ENCODE measurements at regions not wholly inside any gene's neighbourhood (a gene's known extent, or its start where the extent isn't known, plus 50 kb on each side); places are given as distances from the start of the nearest gene placed in this dataset.
"Not testable (repeated sequence)": the region's sequence is repeated elsewhere in the genome, so short reads cannot be mapped to it uniquely, and the experiment has no call there.

DNA sequence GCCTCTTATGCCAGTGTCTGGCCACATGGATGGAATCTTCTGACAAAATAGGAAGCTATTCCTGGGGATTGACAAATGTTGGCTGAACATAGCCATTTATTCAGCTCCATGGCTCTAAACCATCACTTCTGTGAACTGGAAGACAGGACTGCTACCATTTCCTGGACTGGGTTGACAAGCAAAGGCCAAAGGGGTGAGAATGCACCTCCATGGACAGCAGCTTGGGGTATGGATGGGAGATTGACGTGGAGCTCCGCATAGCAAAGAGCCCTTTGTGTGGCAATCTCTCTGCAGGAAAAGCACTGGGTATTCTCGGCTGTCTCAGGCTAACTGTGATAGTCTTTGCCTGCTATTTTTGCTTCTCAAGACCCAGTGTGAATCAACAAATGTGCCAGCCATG is 223.0 kb upstream of the EGLN3 start:
- no peak for DNase-seq (ENCODE audit: low spot score)

DNA sequence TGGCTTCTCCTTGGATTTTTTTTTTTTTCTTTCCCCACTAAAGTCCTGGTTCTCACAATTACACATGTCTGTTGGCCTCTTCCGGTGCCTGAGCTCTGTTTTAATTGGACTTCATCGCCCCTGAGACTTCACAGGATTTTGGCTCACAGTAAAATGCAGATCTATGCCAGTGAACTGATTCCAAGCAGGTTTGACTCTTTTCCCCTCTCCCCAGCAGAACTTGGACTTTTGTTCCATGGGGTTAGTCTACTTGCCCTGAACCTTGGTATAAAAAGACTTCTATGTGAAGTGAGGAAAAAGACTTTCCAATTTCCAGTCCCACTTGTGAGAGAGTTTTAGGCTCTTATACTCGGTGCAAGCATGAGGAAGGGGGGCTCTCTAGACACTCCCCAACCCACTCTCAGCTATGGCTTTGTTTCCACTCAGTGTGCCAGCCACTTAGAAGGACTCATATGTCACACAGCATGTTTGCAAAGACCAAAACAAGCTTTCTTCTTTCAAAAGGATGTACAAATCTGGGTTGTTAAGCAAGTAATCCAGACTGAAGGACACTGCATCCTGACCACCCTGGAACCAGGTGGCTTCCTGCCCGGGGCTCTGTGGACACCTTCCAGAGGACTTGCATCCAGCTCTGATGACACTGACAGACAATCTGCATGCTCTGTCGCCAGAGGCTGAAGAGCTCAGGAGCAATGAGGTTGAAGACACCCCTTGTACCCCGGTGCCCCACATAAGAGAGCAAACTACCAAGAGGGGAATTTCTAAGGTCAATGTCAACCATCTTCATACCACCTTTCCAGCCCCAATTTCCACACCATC is 221.9 kb upstream of the EGLN3 start:
- no peak for DNase-seq (ENCODE audit: low spot score)

DNA sequence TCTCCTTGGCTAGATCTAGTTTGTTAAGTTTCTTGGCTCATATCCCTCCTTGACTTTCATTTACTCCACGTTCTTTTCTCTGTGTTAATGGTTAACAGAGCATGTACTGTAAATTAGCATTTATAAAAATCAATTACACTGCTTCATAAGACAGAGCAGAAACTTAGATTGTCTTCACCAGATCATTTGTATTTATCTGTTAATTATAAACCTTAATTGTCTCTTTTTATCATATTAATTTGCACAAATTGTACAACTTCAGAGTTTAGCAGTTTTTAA is 221.2 kb upstream of the EGLN3 start:
- no peak for DNase-seq (ENCODE audit: low spot score)

DNA sequence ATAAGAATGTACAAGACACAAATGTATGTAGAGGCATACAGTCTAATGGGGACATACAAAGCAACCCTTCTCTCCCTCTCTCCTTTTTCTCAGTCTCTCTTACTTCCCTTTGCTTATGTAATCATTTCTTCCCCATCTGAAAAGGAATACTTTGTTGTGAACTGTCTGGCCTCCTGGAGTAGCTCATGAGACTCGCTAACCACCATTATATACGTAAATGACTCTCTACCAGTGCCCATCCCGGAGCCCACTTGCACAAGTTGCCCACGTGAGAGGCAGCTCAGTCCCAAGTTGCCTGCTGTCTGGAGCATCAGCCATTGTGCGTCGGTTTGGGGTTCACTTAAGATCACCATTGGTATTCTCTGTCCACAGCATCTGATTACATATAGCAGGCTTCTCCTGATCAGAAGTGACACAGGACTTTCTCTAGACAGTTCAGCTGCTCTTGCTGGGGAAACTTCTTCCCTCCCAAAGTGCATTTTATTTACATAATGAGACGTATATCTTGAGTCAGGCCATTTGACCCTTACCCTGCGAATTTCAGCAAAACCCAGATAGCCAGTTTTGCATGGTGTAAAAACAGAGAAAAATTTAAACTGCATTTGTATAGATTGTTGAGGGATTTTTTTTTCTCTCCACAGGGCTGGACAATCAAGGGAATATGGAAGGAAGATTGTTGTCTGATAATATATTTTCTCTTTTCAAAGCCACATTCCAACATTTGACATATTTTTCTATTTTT is 220.7 kb upstream of the EGLN3 start:
- DNase-seq (ENCODE audit: low spot score), result no peak

DNA sequence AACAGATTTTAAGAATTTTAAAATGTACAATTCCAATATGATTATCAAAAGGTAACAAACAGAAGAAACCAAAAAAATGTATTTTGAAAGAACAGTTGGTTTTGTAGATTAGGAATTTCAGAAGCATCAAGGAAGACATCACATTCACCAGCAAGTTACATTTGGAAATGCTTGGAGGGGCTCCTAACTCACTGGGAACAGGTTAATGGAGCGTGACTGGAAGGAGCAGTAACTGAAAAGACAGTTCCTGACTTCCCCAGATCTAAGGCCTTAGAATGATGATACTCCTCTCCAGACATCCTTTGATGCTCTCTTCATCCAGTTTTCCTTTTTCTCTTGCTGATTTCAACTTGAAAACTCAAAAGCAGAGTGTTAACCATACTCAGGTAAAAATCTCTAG is 220.0 kb upstream of the EGLN3 start:
- DNase-seq (ENCODE audit: low spot score), result no peak

DNA sequence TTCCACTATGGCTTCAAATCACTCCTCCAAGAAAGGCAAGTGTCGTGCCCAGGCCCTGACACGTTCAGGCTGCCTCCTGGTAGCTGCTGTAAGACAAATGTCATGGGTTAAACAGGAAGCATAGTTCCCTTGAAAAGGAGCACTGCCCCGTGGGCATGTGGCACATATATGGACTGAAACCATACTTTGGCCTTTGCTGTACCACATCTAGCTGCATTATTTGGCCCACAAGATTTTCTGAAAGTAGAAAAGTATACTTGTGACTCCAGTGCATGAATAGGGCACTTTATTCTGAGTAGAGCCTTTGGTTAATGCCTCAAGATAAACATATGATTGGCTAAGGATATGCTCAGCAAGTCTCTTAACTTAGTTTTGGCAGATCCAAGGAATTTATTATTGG is 218.7 kb upstream of the EGLN3 start:
- no peak for DNase-seq (ENCODE audit: low spot score)

DNA sequence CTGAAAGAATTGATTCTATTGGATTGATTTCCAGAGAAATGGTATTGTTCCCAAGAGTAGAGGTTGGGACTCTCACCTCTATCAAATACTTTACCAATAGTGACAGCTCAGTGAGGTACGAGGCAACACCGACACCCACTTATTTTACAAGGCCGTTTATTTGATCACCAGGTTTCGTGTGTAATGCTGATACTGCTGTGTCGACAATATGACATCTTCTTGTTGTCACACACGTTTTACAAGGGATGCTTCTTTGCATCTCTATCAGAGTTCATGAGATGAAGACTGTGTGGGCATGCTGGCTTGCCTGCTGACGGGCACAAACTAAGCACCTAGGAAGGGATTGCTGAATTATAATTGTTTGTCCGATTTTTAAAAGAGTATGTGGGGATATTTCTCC is 217.8 kb upstream of the EGLN3 start:
- DNase-seq (ENCODE audit: low spot score), result no peak

DNA sequence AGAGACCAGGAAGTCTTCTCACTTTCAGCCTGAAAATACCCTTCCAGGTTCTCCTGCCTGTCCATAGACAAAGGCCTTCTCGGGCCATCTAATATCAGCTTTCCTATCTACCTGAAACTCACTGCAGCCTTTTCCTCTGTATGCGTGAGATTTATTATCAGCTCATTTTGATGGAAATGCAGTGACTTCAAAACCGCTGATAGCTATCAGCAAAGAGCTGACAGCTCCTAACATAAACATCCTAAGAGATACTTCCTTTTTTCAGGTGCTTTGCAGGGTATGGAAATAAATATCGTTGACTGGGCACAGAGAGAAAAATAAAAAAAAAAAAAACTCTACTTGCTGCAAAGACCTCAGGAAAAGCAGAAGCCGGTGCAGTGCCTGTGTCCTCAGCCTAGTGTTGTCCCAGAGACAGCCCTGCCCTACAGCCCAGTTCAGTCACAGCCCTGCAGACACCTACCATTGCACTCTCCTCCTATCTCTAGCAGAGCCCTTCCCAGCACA is 215.0 kb upstream of the EGLN3 start:
- DNase-seq (ENCODE audit: low spot score), result no peak

DNA sequence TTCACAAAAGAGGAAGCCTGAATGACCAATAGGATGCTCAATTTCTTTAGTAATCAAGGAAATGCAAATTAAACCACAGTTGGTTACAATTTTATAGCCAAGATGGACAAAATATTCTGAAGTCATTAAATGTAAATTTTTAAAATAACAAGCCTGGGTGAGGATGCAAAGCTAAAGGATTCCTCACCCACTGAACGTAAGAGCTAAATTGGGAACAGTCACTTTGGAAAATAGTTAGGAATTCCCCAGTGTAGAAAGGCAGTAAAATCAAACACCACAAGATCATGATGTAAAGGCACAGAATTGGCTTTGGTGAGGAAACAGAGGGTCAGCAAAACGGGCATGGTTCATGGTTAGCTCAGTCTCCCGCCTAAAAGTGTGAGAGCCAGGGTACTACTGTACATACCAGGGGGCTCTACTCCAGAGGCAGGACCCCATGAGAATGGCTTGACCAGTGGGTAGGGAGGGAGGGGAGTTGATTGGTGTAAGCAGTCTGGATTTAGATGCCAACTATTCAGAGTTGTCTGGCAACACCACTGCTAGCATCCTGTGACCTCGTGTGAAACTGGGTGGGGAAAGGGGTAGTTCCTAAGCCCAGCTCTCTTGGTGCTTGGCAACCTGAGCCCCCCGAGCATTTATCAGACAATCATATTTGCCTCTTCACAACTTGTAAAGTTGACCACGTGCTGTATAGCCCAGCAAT is 213.4 kb upstream of the EGLN3 start:
- DNase-seq (ENCODE audit: low spot score), result no peak

DNA sequence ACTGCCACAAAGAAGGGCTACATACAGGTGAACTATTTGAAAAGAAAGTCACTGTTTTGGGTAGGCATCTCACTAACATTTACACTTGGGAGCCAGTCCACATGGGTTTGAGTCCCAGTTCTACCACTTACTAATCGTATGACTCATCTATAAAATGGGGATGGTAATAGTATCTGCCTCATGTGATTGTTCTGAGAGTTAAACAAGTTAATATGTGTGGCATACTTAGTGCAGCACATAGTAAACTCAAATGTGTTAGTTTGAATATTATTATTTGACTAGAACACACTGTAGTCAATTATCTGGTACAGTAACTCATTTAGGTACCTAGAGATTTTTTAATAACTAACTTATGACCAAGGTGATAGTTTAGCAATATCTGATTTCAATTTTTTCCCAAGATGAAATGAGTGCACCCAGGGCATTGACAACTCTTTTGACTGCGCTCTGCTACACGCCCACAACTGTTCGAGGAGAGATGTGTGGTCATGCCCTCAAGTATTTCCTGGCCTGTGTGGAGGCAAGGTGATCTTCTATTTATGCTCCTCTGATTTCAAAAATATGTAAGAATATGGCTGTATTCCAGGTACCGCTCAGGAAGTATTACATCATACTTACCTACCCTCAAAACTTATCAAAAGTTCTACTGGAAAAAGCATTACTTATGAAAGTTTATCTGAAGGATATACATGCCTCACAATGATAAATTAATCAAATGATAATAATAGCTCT is 210.6 kb upstream of the EGLN3 start:
- DNase-seq (ENCODE audit: low spot score), result no peak

DNA sequence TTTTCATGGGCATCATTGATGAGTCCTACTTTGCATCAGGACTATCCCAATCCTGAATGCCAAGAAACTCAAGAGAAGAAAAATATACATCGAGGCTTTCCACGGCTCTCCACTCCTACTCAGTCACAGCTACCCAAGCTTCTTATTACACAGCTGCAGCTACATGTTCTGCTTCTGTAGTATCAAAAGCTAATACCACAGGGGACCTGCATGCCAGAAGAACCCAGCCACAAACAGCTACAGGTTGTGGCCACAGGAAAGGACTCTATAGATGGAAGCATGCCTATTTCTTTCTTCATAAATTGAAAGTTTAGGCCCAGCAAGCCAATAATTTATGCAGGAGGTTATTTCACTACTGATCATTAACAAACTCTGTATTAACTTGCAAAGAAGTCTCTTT is 209.7 kb upstream of the EGLN3 start:
- no peak for DNase-seq (ENCODE audit: low spot score)

DNA sequence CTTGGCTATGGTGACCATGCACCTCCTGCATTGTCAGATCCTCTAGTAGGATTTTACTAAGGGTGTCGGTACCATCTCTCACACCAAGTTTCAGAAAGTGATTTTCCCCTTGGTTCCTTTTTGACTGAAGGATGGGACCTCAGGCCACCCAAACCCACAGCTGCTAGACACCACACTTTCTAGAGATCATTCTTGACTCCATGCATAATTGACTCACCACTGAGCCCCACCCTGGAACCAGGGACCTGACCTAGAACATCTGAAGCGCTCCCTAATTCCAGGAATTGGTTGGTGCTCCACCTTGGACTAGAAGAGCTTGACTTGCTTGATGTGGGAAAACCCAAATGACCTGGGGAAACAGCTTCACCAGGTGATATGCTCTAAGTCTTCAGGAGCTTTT is 206.8 kb upstream of the EGLN3 start:
- DNase-seq (ENCODE audit: low spot score), result no peak

DNA sequence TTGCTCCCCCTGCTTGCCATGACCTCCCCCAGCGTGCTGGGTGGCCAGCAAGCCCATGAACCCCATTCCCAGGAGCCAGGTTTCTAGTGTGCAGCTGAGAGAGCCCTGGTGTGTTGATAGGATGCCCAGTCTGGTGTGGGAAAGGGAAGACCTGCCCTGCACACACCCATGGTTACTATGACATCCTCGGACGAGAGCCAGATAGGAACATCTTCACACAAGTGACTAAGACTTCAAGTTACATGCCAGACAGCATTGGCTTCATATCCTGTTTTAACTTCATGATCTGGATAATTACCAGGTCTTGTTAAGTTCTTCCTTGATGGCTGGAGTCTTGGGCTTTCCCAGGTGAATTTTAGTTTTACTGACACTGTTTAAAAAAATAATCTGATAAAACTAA is 196.6 kb upstream of the EGLN3 start:
- DNase-seq (ENCODE audit: low spot score), result no peak

DNA sequence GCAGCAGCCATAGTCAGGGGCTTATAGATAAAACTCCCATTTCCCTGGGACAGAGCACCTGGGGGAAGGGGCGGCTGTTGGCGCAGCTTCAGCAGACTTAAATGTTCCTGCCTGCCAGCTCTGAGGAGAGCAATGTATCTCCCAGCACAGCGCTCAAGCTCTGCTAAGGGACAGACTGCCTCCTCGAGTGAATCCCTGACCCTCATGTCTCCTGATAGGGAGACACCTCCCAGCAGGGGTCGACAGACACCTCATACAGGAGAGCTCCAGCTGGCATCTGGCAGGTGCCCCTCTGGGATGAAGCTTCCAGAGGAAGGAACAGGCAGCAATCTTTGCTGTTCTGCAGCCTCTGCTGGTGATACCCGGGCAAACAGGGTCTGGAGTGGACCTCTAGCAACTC is 189.3 kb upstream of the EGLN3 start:
- not testable (repeated sequence) for DNase-seq (ENCODE audit: low spot score)

DNA sequence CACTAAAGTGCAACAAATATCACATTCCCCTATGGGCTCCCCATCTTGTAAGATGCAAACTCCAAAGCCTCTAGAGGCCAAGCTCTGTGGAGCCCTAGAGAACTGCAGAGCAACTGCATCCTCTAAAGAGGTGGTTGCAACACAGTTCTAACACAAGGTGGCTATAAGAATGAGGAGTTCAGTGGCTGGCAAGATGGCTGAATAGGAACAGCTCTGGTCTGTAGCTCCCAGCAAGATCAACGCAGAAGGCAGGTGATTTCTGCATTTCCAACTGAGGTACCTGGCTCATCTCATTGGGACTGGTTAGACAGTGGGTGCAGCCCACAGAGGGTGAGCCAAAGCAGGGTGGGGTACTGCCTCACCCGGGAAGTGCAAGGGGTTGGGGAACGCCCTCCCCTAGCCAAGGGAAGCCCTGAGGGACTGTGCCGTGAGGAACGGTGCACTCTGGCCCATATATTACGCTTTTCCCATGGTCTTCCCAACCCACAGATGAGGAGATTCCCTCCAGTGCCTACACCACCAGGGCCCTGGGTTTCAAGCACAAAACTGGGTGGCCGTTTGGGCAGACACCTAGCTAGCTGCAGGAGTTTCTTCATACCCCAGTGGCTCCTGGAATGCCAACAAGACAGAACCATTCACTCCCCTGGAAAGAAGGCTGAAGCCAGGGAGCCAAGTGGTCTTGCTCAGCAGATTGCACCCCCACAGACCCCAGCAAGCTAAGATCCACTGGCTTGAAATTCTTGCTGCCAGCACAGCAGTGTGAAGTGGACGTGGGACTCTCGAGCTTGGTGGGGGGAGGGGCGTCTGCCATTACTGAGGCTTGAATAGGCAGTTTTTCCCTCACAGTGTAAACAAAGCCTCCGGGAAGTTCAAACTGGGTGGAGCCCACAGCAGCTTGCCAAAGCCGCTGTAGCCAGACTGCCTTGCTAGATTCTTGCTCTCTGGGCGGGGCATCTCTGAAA is 188.6 kb upstream of the EGLN3 start:
- not testable (repeated sequence) for DNase-seq (ENCODE audit: low spot score)

DNA sequence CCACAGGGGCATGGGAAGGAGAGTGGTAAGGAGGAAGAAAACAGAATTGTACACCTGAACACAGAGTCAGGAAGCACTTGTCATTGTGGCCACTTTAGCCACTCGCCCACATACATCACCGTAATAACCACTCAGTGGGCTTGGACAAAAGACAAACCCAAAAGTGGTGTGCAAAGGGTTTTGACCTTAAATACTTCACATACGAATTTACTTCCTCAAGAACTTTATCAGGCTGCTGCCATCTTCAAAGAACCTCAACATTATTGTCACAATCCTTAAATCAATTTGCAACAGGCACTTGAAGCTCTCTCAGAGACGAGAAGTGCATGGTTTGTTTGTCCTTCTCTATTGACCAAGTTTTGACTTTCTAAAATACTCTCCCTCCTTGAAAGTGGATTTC is 187.3 kb upstream of the EGLN3 start:
- no peak for DNase-seq (ENCODE audit: low spot score)

DNA sequence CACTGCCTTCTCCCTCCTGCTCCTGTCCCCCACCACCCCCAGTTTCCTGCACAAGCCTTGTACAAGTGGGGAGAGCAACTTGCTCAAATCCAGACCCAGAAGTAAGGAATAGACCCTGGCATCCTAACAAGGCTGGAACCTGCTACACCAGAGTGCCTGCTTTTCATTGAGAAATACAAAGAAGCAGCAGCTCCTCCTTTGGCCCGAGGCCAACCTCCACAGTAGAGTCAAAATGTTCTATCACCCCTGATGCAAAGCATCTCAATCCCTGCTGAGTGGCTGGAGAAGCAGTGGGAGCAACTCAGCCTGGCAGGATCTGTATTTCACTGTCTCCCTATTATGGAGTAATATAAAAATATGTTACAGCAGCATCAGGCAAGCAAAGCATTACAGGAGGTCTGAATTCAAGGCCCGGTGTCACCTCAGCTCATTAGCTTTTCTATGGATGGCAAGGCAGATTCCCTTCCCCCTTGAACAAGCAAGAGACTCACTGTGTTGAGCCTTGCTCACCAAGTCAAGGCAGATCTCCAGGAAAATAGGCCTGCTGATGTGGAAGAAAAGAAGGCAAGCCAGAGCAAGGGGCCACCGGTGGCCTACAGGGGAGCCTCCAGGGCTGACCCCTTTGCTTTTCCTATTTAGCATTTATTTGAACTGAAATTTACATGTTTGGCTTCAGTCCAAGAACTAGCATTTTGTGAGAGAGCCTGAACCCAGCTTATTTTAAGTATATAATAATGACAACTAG is 186.3 kb upstream of the EGLN3 start:
- no peak for DNase-seq (ENCODE audit: low spot score)

DNA sequence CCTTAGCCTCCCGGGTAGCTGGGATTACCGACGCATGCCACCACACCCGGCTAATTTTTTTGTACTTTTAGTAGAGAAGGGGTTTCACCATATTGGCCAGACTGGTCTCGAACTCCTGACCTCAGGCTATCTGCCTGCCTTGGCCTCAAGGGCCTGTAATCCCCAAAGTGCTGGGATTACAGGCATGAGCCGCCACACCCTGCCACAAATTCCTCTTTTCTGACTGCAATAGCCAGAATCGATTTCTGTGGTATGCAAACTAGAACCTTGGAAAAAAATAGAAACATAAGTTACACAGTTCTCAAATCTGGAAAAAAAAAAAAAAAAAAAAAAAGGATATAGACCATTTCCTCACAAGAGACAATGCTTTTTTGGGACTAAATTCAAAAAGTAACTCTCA is 184.6 kb upstream of the EGLN3 start:
- no peak for DNase-seq (ENCODE audit: low spot score)

DNA sequence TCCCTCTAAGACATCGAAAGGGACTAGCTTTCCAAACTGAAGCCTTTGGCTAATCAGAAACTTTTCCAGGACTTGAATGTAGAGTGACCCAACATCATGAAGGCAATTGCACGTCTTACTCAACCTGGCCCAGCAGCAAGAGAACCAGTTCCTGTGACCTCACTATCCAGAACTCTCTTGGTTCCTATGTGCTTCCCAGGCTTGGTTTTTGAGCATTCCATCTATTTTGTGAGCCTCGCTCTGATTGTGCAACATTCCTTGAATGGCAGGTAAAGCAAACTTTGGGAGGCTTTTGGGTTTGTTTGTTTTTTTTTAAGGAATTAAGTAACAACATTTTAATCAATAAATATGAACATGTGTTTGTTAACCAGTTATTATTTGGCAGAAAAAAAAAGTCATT is 183.6 kb upstream of the EGLN3 start:
- no peak for DNase-seq (ENCODE audit: low spot score)

DNA sequence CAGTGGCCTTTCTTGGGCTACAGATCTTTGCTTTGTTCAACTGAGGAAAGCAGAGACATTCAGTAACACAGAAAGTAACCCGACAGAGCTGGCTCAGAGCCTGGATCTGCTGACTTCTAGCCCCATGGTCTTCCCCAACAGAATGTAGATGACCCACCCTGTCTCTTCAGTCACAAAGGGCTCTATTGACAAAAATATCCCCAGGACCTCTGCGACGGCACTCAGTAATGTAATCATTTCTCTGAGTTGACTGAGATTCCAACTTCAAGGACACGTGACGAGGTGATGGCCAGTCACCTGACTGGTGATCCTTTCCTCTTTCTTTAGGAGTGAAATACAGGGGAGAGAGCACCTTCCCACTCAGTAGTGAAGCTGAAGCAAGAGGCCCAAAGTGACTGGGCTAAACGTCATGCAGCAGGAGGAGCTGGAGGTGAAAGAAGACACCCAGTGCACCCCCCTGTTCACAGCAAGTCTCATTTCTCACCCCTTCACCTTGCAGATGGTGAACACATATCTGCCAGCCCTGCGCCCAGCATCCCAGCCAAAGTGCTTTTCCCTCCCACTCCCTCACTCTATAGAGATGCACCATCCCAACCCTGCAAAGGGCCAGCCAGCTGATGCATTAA is 179.2 kb upstream of the EGLN3 start:
- DNase-seq (ENCODE audit: low spot score), result peak; percentile 3

Data from putamen (tissue), 1 donor.